ENCODE measurements at regions not wholly inside any gene's neighbourhood (a gene's known extent, or its start where the extent isn't known, plus 50 kb on each side); places are given as distances from the start of the nearest gene placed in this dataset.

DNA sequence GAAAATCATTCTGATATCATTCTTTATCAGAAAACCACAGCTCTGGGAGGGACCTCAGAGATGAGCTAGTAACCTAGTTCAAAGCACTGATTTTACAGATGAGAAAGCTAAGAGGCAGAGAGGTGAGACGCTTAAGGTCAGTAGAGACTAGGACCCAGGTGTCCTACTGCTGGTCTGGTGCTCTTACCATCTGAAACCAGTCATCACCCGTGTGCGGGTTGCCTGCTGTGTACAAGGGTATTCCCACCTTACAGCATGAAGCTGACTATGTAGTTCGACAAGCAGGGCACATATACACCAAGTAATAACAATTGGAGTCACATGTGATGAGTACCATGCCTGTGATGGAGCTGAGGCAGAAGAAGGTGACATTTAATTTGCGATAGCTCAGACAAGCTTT, 133.7 kb downstream of the ADAMTS15 start:
- no peak for DNase-seq (ENCODE audit: low read depth)
- no peak for TF ChIP-seq CTCF (IDR thresholded peaks at IDR 0.05; ENCODE audit: insufficient read depth, low read length)
- H3K4me3 ChIP-seq (ENCODE audit: low read depth, low read length) = no peak overlapping the region

DNA sequence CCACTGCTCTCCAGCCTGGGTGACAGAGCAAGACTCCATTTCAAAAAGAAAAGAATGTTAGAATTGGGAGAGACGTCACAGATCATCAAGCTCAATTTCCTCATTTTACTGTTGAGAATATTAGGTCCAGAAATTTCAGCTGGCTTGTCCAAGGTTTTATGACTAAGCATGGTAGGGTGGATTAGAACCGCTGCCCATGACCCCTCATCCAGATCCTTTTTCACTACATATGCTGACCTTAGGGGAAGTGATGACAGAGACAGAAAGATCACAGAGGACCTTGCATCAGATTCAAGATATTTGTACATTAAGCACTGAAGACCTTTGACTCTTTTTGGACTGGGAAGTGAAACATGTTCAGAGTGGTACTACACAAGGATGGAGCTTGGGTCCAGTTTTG, 134.5 kb downstream of the ADAMTS15 start:
- TF ChIP-seq CTCF (IDR thresholded peaks at IDR 0.05; ENCODE audit: insufficient read depth, low read length) = no peak
- no peak overlapping the region for H3K4me3 ChIP-seq (ENCODE audit: low read depth, low read length)
- peak; percentile 47 for DNase-seq (ENCODE audit: low read depth)

DNA sequence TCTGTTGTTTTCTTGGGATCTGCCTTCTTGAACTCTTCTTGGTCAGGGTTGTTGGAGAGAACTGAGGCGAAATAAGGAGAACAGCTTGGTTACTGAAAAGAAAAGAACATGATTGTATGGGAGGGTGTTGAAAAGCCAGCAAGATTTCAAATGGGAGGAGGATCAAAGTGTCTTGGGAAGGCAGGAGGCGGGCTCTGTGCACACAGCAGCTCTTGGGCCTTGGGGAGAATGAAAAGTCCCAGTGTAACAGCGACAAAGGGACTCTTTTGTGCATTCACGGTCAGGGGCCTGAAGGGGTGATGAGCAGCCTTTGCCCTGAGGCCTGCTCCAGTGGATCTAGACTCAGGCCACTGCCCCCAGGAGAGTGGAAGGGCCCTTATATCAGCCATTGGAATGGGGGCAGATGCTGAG, 135.4 kb downstream of the ADAMTS15 start:
- no peak for DNase-seq (ENCODE audit: low read depth)
- H3K4me3 ChIP-seq (ENCODE audit: low read depth, low read length) = no peak overlapping the region
- no peak for TF ChIP-seq CTCF (IDR thresholded peaks at IDR 0.05; ENCODE audit: insufficient read depth, low read length)

GRCh38 chr11:130585545-130585944, 137.1 kb downstream of the ADAMTS15 start:
- DNase-seq (ENCODE audit: low read depth) = peak; percentile 91
- H3K4me3 ChIP-seq (ENCODE audit: low read depth, low read length) = no peak overlapping the region
- TF ChIP-seq CTCF (IDR thresholded peaks at IDR 0.05; ENCODE audit: insufficient read depth, low read length) = no peak

DNA sequence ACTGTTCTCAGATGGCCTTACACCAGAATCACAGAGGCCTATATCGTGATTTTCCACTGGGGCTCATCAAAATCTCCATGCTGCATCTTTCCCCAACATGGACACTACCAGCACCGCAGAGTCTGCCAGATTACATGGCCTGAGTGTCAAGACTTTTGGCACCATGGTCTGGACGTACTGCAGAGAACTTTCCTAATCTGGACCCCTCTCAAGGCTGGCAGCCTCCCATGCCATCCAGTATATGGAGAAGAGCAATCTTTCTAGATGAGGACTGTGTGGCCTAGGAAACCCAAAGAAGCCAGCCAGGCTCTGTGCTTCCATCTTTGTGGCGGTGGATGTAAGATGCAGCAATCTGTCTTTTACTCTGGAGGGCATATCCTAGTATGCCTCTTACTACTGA, 139.2 kb downstream of the ADAMTS15 start:
- no peak for TF ChIP-seq CTCF (IDR thresholded peaks at IDR 0.05; ENCODE audit: insufficient read depth, low read length)
- DNase-seq (ENCODE audit: low read depth) = no peak
- no peak overlapping the region for H3K4me3 ChIP-seq (ENCODE audit: low read depth, low read length)

GRCh38 chr11:130588471-130588870, 140.0 kb downstream of the ADAMTS15 start:
- TF ChIP-seq CTCF (IDR thresholded peaks at IDR 0.05; ENCODE audit: insufficient read depth, low read length) = no peak
- DNase-seq (ENCODE audit: low read depth) = no peak

DNA sequence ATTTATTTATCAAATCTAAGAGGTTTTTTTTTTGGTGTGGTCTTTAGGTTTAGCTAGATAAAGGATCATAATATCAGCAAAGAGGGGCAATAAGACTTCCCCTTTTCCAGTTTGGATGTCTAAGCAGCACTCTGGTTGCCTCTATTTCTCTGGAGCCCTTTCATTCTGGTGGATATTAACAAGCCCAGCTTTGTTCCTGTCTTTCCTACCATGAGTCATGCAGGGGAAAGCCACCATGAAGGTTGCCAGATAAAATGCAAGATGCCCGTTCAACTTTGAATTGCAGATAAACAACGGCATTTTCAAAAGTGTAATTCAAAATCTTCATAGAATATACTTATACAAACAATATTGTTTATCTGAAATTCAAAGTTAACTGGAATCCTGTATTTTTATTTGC, 143.6 kb downstream of the ADAMTS15 start:
- DNase-seq (ENCODE audit: low read depth) = peak; percentile 67
- no peak overlapping the region for H3K4me3 ChIP-seq (ENCODE audit: low read depth, low read length)
- TF ChIP-seq CTCF (IDR thresholded peaks at IDR 0.05; ENCODE audit: insufficient read depth, low read length) = no peak

More at GRCh38 chr11:130588471-130588870, 140.0 kb downstream of the ADAMTS15 start:
- no peak overlapping the region for H3K4me3 ChIP-seq (ENCODE audit: low read depth, low read length)
